Stimulated activated CD4-positive, alpha-beta T cell treated with anti-CD3 and anti-CD28 coated beads, Interleukin-2, amount 100 ng/mL, for 48 hours (primary cell): ENCODE measurements at regions not wholly inside any gene's neighbourhood (a gene's known extent, or its start where the extent isn't known, plus 50 kb on each side); places are given as distances from the start of the nearest gene placed in this dataset.

Source experiments
- DNase-seq, 2 donors: peaks; one replicate each; pipeline ENCODE4 v3.0.0-alpha.2; 2020

DNA sequence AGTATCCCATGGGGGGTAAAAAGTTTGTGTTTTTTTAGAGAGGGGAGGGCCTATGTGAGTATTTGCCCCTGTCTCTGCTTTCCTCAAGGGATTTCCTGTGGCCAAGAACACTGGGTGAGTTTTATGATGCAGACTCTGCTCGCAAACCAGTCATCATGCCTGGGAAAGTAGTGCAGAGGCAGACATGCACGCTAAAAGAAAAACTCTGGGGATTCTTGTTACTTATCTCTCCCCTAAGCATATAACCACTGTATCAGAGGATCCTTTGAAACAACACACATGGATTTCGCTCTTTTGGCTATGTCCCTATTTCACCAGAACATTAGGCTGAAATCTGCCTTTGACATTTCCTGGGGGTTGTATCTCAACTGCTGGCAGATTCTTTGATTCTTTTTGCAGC, 1845.8 kb upstream of the SEL1L start:
- DNase-seq, result no peak

DNA sequence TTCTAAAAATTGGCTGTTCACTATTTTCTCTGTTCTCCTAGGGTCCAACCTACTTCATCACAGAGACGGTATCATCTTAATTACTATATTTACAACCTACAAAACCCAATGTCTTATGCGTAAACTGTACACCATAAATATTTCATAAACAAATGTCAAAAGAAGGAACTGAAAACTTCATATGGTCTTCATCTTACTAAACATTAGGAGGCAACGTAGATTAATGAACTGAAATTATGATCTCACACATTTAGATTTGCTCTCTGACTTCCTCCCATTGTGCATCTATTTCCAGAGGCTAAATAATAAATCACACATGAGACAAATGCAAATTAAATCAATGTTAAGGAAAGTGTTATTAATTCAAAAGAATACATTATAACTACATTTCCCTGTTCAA, 1850.6 kb upstream of the SEL1L start:
- DNase-seq, result no peak

DNA sequence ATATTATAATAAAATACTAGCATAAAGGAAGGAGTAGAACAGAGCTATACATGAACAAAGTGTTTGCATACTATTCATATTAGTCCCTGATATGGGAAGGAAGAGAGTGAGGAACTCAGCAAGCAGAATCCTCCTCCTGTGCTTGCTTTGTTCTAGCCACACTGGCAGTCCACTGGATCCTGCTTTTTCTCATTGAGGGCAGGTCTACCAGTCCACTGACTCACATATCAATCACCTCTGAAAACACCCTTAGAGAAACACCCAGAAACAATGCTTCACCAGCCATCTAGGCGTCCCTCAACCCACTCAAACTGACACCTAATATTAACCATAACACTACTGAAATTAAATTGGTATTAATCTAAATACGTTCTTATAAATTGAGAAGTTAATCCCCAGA, 1861.7 kb upstream of the SEL1L start:
- no peak for DNase-seq

DNA sequence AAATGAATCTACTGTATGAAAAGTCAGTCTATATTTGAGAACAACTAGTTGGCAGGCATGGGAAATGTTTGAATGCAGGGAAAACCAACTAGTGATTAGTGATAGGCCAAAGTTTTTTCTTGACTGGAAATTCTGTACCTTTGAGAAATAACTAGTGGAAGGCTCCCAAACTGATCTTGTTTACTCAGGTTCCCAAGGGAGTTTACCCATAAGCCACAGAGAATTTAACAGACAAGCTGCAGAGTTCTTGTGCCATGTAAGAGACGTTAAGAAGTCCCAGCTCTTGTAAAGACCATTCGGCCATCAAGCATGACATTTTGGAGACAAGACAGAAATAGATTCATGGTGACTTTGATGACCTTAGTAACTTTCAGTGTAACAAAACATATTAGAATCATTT, 1882.8 kb upstream of the SEL1L start:
- no peak for DNase-seq

DNA sequence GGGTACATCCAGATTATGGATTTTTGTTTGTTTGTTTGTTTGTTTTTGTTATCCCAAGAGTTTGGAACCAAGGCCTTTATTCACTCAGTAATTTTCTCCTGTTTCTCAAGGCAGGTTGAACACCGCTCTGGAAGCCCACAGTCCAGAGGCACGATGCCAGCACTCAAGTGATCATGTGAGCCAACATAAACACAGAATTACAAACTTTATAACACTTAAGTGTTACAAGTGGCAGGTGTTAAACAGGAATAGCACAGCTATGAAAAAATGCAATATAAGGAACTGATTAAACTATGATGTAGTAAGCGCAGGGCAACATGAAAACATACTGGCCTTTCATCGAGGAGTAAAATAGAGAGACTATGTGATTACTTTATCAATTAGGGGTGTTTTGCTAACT, 1885.8 kb upstream of the SEL1L start:
- no peak for DNase-seq

DNA sequence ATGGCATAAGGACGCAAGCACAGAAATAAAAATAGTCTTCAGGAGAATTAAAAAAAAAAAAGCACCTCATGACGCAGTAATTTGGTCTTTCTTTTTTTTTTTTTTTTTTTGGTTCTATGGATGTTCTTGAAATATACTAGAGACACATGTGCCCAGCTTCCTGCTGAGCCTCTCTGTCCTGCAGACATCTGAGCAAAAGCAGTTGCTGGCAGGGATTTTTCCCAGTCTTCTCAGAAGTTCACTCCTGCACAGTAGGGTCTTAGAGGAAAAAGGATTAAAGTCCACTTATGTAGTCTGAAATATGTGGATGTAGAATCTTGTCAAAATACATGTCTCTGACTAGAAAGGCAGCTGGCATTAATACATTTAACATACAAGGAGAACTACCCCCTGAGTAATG, 1888.1 kb upstream of the SEL1L start:
- DNase-seq, result no peak

DNA sequence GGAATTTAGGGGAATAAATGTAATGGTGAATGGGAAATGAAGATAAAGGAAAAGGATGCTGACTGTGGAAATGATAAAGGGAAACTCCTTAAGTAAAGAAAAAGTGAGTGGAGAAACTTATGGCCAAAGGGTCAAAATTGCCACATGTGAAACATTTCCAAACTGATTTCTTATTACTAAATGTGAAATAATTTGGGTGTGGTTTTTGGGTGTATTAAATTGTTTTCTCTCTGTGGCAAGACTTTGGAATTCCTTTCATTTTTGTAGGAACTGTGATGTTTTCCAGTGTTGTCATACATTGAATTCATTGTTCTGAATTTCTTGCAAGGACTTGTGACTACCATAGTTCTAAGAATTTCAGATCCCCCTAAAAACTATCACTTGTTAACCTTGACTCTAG, 1891.5 kb upstream of the SEL1L start:
- DNase-seq, result no peak

DNA sequence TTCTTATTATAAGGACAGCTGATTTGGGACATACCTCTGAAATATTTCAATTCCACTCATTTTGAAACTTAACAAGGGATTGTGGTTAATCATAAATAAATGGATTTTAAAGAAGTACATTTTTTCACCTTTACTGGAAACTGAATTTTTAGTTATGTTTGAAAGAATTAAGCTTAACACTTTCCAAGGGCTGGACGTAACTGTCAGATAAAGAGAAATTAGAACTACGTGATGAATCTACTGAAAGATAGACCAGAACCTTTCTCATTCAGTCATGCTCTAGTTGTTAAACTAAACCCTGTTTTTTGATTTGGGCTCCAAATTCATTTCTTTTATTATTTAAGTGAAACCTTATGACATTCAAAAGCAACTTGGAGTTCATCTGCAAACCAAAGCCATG, 1892.1 kb upstream of the SEL1L start:
- DNase-seq, result no peak

DNA sequence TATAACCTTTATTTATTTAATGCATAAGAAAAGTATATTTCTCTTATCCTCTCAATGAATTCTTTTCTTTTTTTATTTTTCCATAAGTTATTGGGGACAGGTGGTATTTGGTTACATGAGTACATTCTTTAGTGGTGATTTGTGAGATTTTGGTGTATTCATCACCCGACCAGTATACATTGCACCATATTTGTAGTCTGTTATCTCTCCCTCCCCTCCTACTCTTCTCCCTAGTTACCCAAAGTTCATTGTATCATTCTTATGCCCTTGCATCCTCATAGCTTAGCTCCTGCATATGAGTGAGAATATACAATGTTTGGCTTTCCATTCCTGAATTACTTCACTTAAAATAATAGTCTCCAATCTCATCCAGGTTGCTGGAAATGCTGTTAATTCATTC, 1900.0 kb upstream of the SEL1L start:
- DNase-seq, result no peak

DNA sequence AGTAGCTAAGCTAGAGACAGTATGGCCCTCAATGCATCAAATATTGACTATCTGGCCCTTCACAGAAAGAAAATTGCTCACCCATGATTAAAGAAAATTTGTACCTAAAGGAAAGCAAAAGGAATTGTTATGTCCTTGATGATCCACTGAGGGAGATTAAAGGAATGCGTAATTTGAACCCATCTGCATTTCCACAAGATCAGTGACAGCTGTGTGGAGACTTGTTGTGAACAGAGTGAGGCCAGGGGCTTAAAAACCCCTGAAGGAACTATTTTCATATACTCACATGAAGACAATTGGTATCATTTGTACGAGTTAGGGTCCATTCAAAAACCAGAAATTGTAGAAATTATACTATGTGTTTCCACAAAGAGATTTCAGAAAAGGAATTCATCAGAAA, 1908.1 kb upstream of the SEL1L start:
- DNase-seq, result no peak

DNA sequence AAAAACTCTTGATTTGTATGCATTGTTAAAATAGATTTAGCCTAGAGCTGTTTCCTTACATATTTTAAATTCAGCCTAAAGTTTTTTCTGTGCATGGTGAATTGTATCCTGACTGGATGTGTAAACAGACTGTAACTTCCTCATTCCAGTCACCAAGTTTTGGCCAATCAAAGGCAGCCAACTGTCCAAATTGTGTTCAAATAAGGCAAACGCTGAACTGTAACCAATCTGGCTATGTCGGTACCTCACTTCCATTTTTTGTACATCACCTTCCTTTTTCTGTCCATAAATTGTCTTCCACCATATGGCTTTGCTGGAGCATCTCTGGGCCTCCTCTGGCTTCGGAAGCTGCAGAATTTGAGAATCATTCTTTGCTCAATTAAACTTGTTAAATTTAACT, 1921.9 kb upstream of the SEL1L start:
- DNase-seq, result no peak

DNA sequence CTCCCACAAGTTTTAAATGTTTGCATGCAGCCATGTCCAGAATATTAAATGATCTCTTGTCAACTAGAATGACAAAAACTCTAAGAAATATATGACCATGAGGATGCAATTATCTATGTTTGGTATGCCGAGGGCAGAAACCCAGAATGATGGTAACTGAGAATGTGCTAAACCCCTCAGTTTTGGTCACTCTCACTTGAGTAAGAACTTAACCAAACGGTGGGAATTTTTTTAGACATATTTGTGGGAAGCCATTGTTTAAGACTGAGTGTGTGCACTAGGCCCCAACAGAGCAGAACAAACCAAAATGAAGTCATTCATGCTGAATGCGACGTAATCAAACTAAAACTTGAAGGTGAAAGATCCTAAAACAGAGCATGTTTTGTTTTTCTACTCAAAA, 1927.9 kb upstream of the SEL1L start:
- DNase-seq, result no peak

DNA sequence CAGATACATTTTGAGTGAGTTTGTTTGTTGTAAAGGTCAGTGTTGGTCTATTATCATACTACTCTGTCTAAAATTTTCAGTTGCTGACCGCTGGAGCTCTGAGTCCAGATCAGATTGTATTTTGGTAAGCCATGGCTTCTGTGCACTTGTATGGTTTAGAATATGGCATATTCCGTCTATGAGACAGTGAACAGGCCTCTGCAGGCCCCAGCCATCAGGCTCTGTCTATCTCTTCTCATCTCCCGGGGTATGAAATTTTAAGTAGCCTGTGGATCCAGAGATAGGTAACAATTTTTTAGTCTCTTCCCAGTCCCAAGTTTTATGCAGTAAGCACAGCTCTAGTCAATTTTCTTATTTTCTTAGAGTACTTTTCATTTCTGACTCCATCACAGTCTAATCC, 1929.1 kb upstream of the SEL1L start:
- no peak for DNase-seq

DNA sequence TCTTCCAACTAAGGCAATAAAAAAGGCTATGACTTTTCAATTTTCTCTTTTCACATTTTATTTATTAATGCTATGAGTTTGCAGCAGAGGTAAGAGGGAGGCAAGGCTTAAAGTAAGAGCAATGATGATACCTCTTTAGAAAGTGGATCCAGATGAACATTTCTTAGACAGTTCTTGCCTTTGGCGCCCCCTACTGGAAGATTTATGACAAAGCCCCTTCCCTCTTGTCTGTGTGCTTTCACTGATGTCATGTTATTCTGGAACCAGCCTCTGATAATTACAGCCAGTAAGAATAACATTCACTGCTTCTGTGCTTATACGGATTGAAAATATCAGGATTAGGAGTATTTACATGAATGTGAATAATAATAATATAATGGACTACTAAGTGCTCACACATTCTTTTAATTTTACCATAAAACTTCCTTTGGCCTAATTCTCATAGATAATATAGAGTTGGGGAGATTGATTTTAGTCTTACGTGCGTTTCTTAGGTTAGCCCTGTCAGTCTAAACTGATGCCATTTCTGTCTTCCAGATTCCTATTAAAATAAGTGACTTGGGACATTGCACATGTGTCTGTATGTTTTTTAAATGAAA, 1929.9 kb upstream of the SEL1L start:
- DNase-seq, result peak in 1 of 2 donors; percentile 1

DNA sequence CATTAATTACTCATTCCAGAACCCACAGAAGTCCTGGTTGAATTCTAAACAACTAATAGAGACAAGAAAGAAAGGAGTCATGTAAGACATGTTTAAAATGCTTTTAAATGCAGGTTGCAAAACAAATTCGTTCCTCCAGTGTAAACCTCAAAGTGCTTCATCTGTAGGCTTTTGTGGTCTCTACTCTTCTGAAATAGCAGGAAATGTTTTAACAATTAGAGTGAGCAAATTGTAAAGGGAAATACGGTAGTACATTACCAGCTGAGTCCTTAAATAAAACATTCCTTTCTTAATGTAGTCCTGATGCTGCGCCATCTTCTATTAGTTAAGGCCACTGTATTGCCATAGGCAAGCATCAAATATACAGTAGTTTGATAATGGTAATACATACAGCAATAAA, 1934.2 kb upstream of the SEL1L start:
- no peak for DNase-seq

DNA sequence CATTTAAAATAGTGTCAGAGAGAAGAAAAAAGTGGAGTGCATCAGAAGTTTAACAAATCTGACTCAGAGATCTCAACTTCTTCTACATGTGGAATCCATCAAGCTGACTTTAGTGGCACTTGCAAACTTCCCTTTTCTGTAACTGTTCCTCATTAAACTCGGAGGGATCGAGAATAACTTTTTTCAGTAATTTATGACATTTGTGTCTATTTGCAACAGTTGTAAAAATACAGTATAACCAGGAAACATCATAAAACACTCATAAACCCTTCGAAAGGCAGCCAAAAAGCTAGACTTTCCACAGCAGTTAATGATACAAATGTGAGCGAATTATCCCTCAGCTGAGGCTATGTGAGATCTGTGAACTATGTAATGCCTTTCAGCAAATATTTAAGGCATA, 1936.8 kb upstream of the SEL1L start:
- DNase-seq, result no peak

DNA sequence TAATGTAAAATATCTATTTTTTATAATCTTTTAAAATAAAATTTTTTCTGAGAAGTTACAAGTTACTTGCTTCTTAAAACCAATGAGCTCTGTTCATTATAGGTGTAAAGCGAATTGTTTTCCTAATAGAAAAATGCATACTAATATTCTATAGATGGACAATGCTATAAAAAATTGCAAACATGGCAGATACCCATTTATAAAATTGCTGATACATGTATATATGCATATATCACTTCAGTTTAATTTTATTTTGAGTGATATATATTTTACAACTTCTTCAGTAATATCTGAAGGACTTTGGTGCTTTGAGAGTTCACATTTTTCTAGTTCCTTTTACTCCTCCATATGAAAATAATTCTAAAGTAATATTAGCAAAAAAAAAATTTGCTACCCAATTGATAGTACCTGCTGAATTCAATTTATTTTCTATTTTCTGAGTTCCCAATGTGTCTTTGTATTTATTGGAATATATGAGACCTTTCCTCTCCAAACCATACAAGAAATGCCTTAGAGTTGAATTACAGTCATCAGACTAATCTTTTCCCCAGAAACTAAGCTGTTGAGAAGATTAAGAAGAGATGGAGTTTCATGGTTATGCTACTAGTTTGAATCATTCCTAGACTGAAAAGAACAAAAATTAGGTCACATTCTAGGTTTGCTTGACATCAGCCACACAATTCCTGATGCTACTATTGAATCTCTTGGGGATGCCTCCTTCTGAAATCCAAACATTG, 1937.5 kb upstream of the SEL1L start:
- no peak for DNase-seq

DNA sequence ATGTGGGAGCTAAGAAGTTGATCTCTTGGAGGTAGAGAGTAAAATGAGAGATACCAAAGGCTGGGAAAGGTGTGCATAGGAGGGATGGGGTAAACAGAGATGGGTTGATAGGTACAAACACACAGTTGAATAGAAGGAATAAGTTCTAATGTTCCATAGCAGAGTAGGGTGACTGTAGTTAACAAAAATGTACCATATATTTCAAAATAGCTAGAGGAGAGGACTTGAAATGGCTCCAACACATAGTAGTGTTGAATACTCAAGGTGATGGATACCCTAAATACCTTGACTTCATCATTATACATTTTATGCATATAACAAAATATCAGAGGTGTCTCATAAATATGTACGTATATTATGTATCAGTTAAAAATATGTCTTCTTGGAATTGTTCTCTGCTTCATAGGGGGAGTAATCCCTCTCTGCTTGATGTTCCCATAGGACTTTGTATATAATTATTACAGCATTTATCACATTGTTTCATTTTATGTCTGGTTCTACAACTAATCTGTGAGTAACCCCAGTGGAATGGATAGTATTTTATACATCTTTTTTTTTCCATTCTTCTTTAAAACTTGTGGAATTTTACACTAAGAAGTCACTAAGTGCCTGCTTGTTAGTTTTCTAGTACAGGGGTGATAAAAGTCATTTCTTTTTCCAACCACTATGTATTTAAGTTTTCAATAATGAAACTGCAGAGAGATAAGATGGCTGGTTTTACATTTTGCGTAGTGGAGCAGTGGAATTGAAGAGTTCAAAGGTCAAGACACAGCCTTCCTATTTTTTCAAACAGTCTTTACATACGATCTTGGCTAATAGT, 1940.0 kb upstream of the SEL1L start:
- DNase-seq, result no peak

DNA sequence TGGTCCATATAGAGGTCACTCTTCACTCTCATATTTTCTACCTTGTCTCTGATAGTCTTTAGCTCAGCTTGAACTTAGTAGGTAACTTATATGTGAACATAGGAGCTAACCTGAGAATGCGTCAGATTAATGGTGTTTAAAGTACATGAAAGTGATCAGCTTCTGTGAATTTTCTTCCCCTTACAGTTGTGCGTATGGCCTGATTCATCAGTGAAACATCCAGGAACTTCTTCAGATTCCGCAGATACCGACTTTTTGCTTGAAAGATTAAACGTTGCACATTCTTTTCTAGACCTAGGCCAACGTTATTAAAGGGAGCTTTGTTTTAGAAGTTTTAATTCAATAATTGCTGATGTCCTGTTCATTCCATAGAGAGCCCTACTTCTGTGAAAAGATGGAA, 1945.1 kb upstream of the SEL1L start:
- no peak for DNase-seq

DNA sequence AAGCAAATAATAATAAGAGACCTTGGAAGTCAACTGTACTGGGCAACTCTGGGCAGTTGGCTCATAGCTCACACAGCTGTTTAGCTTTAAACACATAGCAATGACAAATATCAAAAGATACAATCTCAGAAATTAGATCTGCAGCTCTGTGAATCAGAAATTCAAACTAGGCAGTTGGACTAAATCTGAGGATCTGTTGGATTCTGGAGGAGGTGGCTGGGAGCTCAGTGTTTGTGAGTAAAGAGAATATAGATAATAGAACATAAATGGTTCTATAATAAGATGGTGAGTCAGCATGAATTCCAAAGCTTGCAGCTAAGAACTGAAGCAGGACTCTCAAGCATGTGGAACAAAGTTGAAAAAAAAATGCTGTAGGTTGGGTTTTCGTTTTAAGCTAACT, 1949.4 kb upstream of the SEL1L start:
- no peak for DNase-seq

DNA sequence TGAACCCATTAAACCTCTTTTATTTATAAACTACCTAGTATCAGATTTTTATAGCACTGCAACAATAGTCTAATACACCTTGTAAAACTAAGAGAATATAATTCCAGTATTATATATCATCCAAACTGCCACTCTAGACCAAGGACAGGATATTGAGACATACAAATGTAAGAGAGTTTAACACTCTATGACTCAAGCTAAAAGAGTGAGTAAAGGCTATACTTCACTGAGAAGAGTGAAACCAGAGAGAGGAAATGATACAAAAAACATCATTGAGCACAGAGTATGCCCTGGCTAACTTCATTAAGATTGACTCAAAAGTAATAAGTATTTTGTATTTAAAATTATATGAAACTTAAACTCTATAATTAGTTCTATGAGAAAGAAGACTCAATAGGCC, 1951.9 kb upstream of the SEL1L start:
- no peak for DNase-seq

DNA sequence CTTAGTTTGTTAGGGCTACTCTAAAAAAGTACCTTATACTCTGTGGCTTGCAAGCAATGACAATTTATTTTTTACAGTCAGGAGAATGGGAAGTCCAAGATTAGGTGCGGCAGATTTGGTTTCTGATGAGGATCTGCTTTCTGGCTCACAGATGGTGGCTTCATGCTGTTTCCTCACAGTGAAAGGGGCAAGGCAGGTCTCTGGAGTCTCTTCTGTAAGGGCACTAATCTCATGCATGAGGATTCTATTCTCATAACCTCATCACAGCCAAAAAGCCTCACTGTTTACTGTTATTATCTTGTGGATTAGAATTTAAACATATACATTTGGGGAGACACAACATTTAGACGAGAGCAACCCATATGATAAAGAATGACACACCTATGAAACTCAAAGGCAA, 1957.4 kb upstream of the SEL1L start:
- DNase-seq, result no peak

DNA sequence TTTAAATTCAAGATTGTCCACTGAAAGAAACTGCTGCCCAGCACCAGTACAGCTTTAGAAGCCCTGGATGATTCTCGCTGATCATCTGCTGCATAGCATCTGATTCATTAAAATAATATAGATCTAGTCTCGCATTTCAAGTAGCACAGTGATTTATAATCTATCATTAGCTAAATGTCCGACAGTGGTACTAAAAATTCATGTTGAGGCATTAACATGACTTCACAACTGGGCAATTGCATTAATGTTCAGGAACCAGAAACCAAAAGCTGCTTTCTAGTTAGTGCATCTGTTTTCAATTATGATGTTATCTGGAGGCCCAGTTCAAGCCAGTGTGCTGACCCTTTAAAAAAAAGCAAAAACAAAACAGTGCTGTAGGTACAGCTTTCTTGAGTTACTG, 1987.2 kb upstream of the SEL1L start:
- no peak for DNase-seq

DNA sequence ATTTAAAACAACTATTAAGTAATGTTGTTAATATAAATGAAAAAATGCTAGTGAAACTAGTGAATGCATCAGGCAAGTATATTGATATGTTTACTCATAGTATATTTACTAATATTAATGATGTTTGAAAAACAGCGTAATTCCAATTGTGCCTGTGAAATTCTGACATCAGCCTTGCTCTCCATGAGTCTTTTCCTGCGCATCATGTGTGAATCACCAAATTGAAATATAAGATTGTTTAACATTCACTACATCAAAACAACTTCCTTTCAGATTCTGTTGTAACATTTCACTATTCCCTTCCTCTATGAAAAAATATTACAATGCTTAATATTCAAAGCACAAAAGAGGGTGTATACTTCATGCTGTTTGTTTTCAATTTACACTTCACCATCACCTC, 1995.9 kb upstream of the SEL1L start:
- DNase-seq, result no peak
